ENCODE measurements at regions not wholly inside any gene's neighbourhood (a gene's known extent, or its start where the extent isn't known, plus 50 kb on each side); places are given as distances from the start of the nearest gene placed in this dataset.
"Not testable (repeated sequence)": the region's sequence is repeated elsewhere in the genome, so short reads cannot be mapped to it uniquely, and the experiment has no call there.

GRCh38 chr4:149914119-149915115, 98.8 kb upstream of the IQCM start:
- in situ Hi-C loops (cut with HindIII; ENCODE audit: low sequenced_read_pairs), result no loop called here
- DNase-seq (ENCODE audit: low read depth), result peak; percentile 35
- no peak overlapping the region for H3K4me3 ChIP-seq (ENCODE audit: low read depth, low read length)
- peak; percentile 86 for TF ChIP-seq CTCF (IDR thresholded peaks at IDR 0.05; ENCODE audit: low read depth, low read length, missing control alignments)

- H3K4me3 ChIP-seq (ENCODE audit: low read depth, low read length); DNase-seq (ENCODE audit: low read depth); in situ Hi-C loops (cut with HindIII; ENCODE audit: low sequenced_read_pairs): not testable (repeated sequence)
Measured at GRCh38 chr4:149915735-149916134, 100.1 kb upstream of the IQCM start.

GRCh38 chr4:149923736-149924135, 108.1 kb upstream of the IQCM start:
- in situ Hi-C loops (cut with HindIII; ENCODE audit: low sequenced_read_pairs), result no loop called here
- DNase-seq (ENCODE audit: low read depth), result no peak
- H3K4me3 ChIP-seq (ENCODE audit: low read depth, low read length), result no peak overlapping the region
- no peak for TF ChIP-seq CTCF (IDR thresholded peaks at IDR 0.05; ENCODE audit: low read depth, low read length, missing control alignments)

- in situ Hi-C loops (cut with HindIII; ENCODE audit: low sequenced_read_pairs), result no loop called here
- TF ChIP-seq CTCF (IDR thresholded peaks at IDR 0.05; ENCODE audit: low read depth, low read length, missing control alignments), result no peak
- no peak overlapping the region for H3K4me3 ChIP-seq (ENCODE audit: low read depth, low read length)
- DNase-seq (ENCODE audit: low read depth), result no peak
Measured at GRCh38 chr4:149927514-149927913, 111.9 kb upstream of the IQCM start.

- TF ChIP-seq CTCF (IDR thresholded peaks at IDR 0.05; ENCODE audit: low read depth, low read length, missing control alignments), result no peak
- in situ Hi-C loops (cut with HindIII; ENCODE audit: low sequenced_read_pairs), result no loop called here
- DNase-seq (ENCODE audit: low read depth), result no peak
- H3K4me3 ChIP-seq (ENCODE audit: low read depth, low read length), result no peak overlapping the region
Measured at GRCh38 chr4:149928507-149928906, 112.9 kb upstream of the IQCM start.

- in situ Hi-C loops (cut with HindIII; ENCODE audit: low sequenced_read_pairs), result no loop called here
- H3K4me3 ChIP-seq (ENCODE audit: low read depth, low read length), result no peak overlapping the region
- no peak for TF ChIP-seq CTCF (IDR thresholded peaks at IDR 0.05; ENCODE audit: low read depth, low read length, missing control alignments)
- no peak for DNase-seq (ENCODE audit: low read depth)
Measured at GRCh38 chr4:149931431-149931830, 115.8 kb upstream of the IQCM start.

GRCh38 chr4:149932188-149932587, 116.5 kb upstream of the IQCM start:
- in situ Hi-C loops (cut with HindIII; ENCODE audit: low sequenced_read_pairs), result no loop called here
- TF ChIP-seq CTCF (IDR thresholded peaks at IDR 0.05; ENCODE audit: low read depth, low read length, missing control alignments), result no peak
- DNase-seq (ENCODE audit: low read depth), result no peak
- no peak overlapping the region for H3K4me3 ChIP-seq (ENCODE audit: low read depth, low read length)

Measured in astrocyte of the cerebellum (primary cell).